H1 (cell line): ENCODE measurements at regions not wholly inside any gene's neighbourhood (a gene's known extent, or its start where the extent isn't known, plus 50 kb on each side); places are given as distances from the start of the nearest gene placed in this dataset.

ENCODE experiments used
- ASH2L ChIP-seq: fragments of 200-600, 300-600 bp; sonication (generic); IDR thresholded peaks from one replicate; pipeline ENCODE4 v1.7.1; 2017; ENCODE audit warnings: low read length
- TAF1 ChIP-seq: IDR thresholded peaks from 2 replicates; pipeline ENCODE4 v1.6.1; 2011; ENCODE audit warnings: mild to moderate bottlenecking, low read depth, low read length

DNA sequence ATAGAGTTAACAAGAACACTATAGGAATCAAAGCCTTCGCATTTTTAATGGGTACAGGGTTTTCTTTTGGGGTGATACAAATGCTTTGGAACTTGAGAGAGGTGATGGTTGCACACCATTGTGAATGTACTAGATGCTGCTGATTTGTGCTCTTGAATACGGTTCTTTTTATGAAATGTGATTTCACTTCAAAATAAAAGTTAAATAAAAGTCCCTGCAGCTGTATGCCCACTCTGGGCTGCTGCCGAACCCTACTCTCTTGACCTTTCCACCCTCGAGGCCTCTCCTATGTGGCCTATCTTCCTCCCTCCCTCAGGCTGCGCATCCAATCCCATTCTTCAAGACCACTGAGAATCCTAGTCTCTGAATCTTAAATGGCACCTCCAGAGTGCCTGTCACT lies 168.5 kb upstream of the AJAP1 start (continued):
- TF ChIP-seq ASH2L (no peak), TAF1 (no peak)
